HepG2 (cell line): ENCODE measurements at regions not wholly inside any gene's neighbourhood (a gene's known extent, or its start where the extent isn't known, plus 50 kb on each side); places are given as distances from the start of the nearest gene placed in this dataset.

Experiments
- ATAC-seq: fragments of 200-7000 bp; cut with Tn5 transposase; 3 replicates; pipeline ENCODE4 v1.9.1; 2020; ENCODE audit warnings: mild to moderate bottlenecking, moderate library complexity
- BruUV-seq: library from RNA; stranded (reverse); fragments of 400-500 nt; replicated peaks from 2 replicates; lab custom pipeline; 2021; lab: Mats Ljungman, UMichigan
- CTCF ChIA-PET: fragments of 300-600 bp; formaldehyde crosslinking; extraction: SDS; loops from one replicate; lab custom pipeline; 2021; ENCODE audit warnings: low total read pairs, inconsistent platforms, low intra/inter-chr PET ratio; lab: Yijun Ruan, JAX
- POLR2A ChIA-PET: fragments of 350-600 bp; sonication (Branson Sonifier 250); formaldehyde crosslinking; loops from one replicate; lab custom pipeline; 2020; ENCODE audit warnings: antibody characterized with exemption, inconsistent platforms; lab: Yijun Ruan, JAX
- DNase-seq: peaks from one replicate; pipeline ENCODE4 v3.0.0-alpha.2; 2015; ENCODE audit warnings: low spot score
- FAIRE-seq: peaks from 3 replicates; lab custom pipeline; 2011; peaks lifted over from hg19 to GRCh38; lab: Jason Lieb, UNC
- H2AFZ ChIP-seq: one replicate; pipeline ENCODE4 v1.6.1; 2011; ENCODE audit warnings: low read length, inconsistent platforms
- H3K27ac ChIP-seq: fragments of 300-600 bp; 3 replicates; pipeline ENCODE4 v1.8.0; 2011; ENCODE audit warnings: mixed run types, mild to moderate bottlenecking, mixed read lengths, low read length, inconsistent platforms; ENCODE audit not compliant: insufficient read depth; ENCODE audit errors: extremely low read length
- H3K27me3 ChIP-seq, 2 experiments: fragments of 200-600 bp in 1 of 2; 2 replicates in 1 of 2; 3 replicates in 1 of 2; pipeline versions ENCODE4 v1.6.0 to v1.8.0; 2011; ENCODE audit warnings: low read length in 2 of 2, mild to moderate bottlenecking in 2 of 2, moderate library complexity in 2 of 2, inconsistent platforms in 1 of 2; ENCODE audit not compliant: insufficient read depth in 2 of 2, control insufficient read depth in 1 of 2
- H3K36me3 ChIP-seq, 2 experiments: fragments of 200-600 bp in 1 of 2; replicated peaks in 1 of 2; 2 replicates in 1 of 2; 3 replicates in 1 of 2; pipeline versions ENCODE4 v1.5.1 to v1.8.0; 2011; ENCODE audit warnings: low read length in 2 of 2, inconsistent platforms in 1 of 2; ENCODE audit not compliant: insufficient read depth in 2 of 2, control insufficient read depth in 1 of 2
- H3K4me1 ChIP-seq: 2 replicates; pipeline ENCODE4 v1.5.1; 2012; ENCODE audit warnings: low read length, inconsistent platforms; ENCODE audit not compliant: insufficient read depth
- H3K4me2 ChIP-seq: 2 replicates; pipeline ENCODE4 v1.6.0; 2011; ENCODE audit warnings: low read depth, low read length, inconsistent platforms
- H3K4me3 ChIP-seq, 3 experiments: fragments of 200-600 bp in 1 of 3; sonication (generic), shearing (Covaris generic) in 1 of 3; replicated peaks in 1 of 3; 2 replicates each; pipeline ENCODE4 v1.5.1; 2011 to 2016; ENCODE audit warnings: low read length in 3 of 3, inconsistent platforms in 2 of 3, low read depth in 2 of 3, mild to moderate bottlenecking in 2 of 3, control low read depth in 1 of 3, mixed read lengths in 1 of 3; ENCODE audit not compliant: insufficient read depth in 1 of 3
- H3K79me2 ChIP-seq: one replicate; pipeline ENCODE4 v1.6.1; 2011; ENCODE audit warnings: low read length, inconsistent platforms; ENCODE audit not compliant: insufficient read depth
- H3K9ac ChIP-seq: 2 replicates; pipeline ENCODE4 v1.6.0; 2011; ENCODE audit warnings: mild to moderate bottlenecking, low read depth, low read length, inconsistent platforms; ENCODE audit not compliant: insufficient read depth
- H3K9me3 ChIP-seq: 2 replicates; pipeline ENCODE4 v1.5.1; 2012; ENCODE audit warnings: mild to moderate bottlenecking, low read length
- H4K20me1 ChIP-seq: 2 replicates; pipeline ENCODE4 v1.6.0; 2011; ENCODE audit warnings: inconsistent platforms, mild to moderate bottlenecking, low read length, moderate library complexity; ENCODE audit not compliant: insufficient read depth
- FOXK1 ChIP-seq: sonication (generic); formaldehyde crosslinking; IDR thresholded peaks from 2 replicates; pipeline ENCODE4 v1.4.0; 2020; ENCODE audit warnings: low read depth, missing genetic modification reagents, borderline replicate concordance
- JUNB ChIP-seq: sonication (generic); formaldehyde crosslinking; IDR thresholded peaks from 2 replicates; pipeline ENCODE4 v1.8.0; 2022; ENCODE audit warnings: missing genetic modification reagents, mild to moderate bottlenecking, borderline replicate concordance
- MEF2D ChIP-seq: sonication (generic); formaldehyde crosslinking; IDR thresholded peaks from 2 replicates; pipeline ENCODE4 v1.5.1; 2020; ENCODE audit warnings: mild to moderate bottlenecking, missing genetic modification reagents
- POGZ ChIP-seq: sonication (generic); formaldehyde crosslinking; IDR thresholded peaks from 2 replicates; pipeline ENCODE4 v1.4.0; 2020; ENCODE audit warnings: mild to moderate bottlenecking, missing genetic modification reagents
- WGBS: methylation state at CpG from one replicate; pipeline ENCODE4 v1.1.6; 2017; ENCODE audit warnings: low lambda C conversion rate; 5-methylcytosine and 5-hydroxymethylcytosine counted together
- in situ Hi-C: cut with HindIII; loops from 2 replicates; pipeline ENCODE4 v1.10.0; 2017; ENCODE audit warnings: low pct_unique_long_range_greater_than_20kb; ENCODE audit not compliant: extremely low pct_ligation_motif_present
- intact Hi-C: fragments of 100-400 bp; cut with micrococcal nuclease; formaldehyde crosslinking; loops from one replicate; pipeline ENCODE4 v1.10.0; 2022; ENCODE audit not compliant: unreplicated experiment
- TF ChIP-seq, protein P1 (sequence below): sonication (generic); formaldehyde crosslinking; IDR thresholded peaks from 2 replicates; pipeline ENCODE4 v1.4.0; 2020; ENCODE audit warnings: missing genetic modification reagents

DNA sequence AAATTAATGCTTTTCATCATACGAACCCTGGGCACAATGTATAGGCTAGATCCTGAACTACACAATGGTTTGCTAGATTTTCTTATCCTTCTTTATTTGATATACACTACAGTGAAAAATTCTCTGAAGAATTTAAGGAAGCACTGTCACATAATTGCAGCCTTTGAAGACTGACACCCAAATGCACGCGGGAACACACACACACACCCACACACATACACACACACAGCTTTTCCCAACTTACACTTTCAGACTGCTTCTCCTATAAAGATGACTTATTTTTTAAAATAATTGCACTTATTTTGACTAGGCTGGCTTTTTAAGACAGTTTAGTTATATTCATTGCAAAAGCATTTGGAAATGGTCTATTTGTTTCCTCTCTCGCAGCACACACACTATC lies 70.0 kb upstream of the LRRN1 start:
- 49% methylated on average over 4 of the region's 4 CpGs for WGBS
- no peak for ATAC-seq
- no peaks in the 10 kb centered on the region; a peak in 1 of 5 replicates for H3K27me3 ChIP-seq
- no peaks in the 10 kb centered on the region for H3K36me3 ChIP-seq
- no peaks in the 10 kb centered on the region for H4K20me1 ChIP-seq
- FAIRE-seq, result no peak
- no peak for TF ChIP-seq POGZ (CRISPR knock-in tag)
- intact Hi-C loops (no loop called here), in situ Hi-C loops (no loop called here)
- H3K9me3 ChIP-seq, result no peaks in the 10 kb centered on the region
- no peak overlapping the region for H3K4me3 ChIP-seq
- H3K4me2 ChIP-seq, result no peak overlapping the region
- no peak for DNase-seq
- POLR2A ChIA-PET, result no interaction called here
- no peaks in the 10 kb centered on the region for H3K79me2 ChIP-seq
- CTCF ChIA-PET, result no interaction called here
- no TSS peak for BruUV-seq
- no peak overlapping the region for H3K9ac ChIP-seq
- H2AFZ ChIP-seq, result no peak overlapping the region
- H3K4me1 ChIP-seq, result no peaks in the 10 kb centered on the region
- H3K27ac ChIP-seq, result no peak overlapping the region

DNA sequence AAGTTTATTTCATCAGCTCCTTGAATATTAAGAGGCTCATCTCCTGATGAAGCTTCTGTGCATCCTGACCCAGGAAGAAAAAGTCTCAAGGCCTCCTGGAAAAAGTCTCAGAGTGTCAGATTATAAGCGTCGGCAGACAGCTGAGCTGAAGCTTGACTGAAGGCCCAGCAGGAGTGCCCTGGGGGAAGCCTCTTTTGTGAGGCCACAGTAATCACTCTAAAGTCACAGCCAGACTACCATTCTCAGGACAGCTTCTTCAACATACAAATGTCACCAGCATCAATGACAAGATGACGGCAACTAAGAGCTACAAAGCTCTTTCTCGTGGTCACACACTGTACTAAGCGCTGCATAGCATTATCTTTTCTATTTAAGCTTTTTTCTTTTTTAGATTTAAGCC lies 72.7 kb upstream of the LRRN1 start:
- no peaks in the 10 kb centered on the region for H3K36me3 ChIP-seq
- TF ChIP-seq, protein P1, sequence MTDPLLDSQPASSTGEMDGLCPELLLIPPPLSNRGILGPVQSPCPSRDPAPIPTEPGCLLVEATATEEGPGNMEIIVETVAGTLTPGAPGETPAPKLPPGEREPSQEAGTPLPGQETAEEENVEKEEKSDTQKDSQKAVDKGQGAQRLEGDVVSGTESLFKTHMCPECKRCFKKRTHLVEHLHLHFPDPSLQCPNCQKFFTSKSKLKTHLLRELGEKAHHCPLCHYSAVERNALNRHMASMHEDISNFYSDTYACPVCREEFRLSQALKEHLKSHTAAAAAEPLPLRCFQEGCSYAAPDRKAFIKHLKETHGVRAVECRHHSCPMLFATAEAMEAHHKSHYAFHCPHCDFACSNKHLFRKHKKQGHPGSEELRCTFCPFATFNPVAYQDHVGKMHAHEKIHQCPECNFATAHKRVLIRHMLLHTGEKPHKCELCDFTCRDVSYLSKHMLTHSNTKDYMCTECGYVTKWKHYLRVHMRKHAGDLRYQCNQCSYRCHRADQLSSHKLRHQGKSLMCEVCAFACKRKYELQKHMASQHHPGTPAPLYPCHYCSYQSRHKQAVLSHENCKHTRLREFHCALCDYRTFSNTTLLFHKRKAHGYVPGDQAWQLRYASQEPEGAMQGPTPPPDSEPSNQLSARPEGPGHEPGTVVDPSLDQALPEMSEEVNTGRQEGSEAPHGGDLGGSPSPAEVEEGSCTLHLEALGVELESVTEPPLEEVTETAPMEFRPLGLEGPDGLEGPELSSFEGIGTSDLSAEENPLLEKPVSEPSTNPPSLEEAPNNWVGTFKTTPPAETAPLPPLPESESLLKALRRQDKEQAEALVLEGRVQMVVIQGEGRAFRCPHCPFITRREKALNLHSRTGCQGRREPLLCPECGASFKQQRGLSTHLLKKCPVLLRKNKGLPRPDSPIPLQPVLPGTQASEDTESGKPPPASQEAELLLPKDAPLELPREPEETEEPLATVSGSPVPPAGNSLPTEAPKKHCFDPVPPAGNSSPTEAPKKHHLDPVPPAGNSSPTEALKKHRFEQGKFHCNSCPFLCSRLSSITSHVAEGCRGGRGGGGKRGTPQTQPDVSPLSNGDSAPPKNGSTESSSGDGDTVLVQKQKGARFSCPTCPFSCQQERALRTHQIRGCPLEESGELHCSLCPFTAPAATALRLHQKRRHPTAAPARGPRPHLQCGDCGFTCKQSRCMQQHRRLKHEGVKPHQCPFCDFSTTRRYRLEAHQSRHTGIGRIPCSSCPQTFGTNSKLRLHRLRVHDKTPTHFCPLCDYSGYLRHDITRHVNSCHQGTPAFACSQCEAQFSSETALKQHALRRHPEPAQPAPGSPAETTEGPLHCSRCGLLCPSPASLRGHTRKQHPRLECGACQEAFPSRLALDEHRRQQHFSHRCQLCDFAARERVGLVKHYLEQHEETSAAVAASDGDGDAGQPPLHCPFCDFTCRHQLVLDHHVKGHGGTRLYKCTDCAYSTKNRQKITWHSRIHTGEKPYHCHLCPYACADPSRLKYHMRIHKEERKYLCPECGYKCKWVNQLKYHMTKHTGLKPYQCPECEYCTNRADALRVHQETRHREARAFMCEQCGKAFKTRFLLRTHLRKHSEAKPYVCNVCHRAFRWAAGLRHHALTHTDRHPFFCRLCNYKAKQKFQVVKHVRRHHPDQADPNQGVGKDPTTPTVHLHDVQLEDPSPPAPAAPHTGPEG, result no peak
- TF ChIP-seq JUNB (CRISPR knock-in tag), result no peak
- no peak for TF ChIP-seq MEF2D
- TF ChIP-seq FOXK1 (CRISPR knock-in tag), result no peak
- H3K79me2 ChIP-seq, result no peaks in the 10 kb centered on the region
- H3K9me3 ChIP-seq, result no peaks in the 10 kb centered on the region
- no peak overlapping the region for H3K4me2 ChIP-seq
- ATAC-seq (no peak), FAIRE-seq (no peak), DNase-seq (no peak)
- no peak overlapping the region for H2AFZ ChIP-seq
- H3K27me3 ChIP-seq, result no peaks in the 10 kb centered on the region; a peak in 1 of 5 replicates
- intact Hi-C loops (no loop called here), in situ Hi-C loops (no loop called here)
- no peaks in the 10 kb centered on the region for H4K20me1 ChIP-seq
- BruUV-seq, result no TSS peak
- CTCF ChIA-PET, result no interaction called here
- no peak overlapping the region for H3K4me3 ChIP-seq
- 15% methylated on average over 5 of the region's 5 CpGs for WGBS
- no peak overlapping the region for H3K27ac ChIP-seq
- POLR2A ChIA-PET, result no interaction called here
- H3K9ac ChIP-seq, result no peak overlapping the region
- no peaks in the 10 kb centered on the region for H3K4me1 ChIP-seq
